Left lung (tissue), 4 donors: ENCODE measurements at regions not wholly inside any gene's neighbourhood (a gene's known extent, or its start where the extent isn't known, plus 50 kb on each side); places are given as distances from the start of the nearest gene placed in this dataset.

ENCODE experiments used
- ATAC-seq: fragments of 200-7000 bp; cut with Tn5 transposase; one replicate; pipeline ENCODE4 v1.9.1; 2020; ENCODE audit warnings: moderate library complexity
- DNase-seq, 4 donors: peaks; one replicate each; pipeline ENCODE4 v3.0.0-alpha.2; 2013 to 2020
- H3K27ac ChIP-seq, 2 donors: fragments of 200-600 bp; sonication (generic) in 1 of 2; one replicate each; pipeline versions ENCODE4 v1.5.0 to v1.8.0; 2020 to 2021
- H3K27me3 ChIP-seq, 2 donors: fragments of 200-600 bp; sonication (generic) in 1 of 2; one replicate each; pipeline versions ENCODE4 v1.5.0 to v1.8.0; 2020 to 2021
- H3K36me3 ChIP-seq, 2 donors: fragments of 200-600 bp; sonication (generic) in 1 of 2; one replicate each; pipeline versions ENCODE4 v1.5.0 to v1.8.0; 2020 to 2021
- H3K4me1 ChIP-seq, 2 donors: fragments of 200-600 bp; one replicate each; pipeline ENCODE4 v1.8.0; 2021
- H3K4me3 ChIP-seq, 2 donors: fragments of 200-600 bp; sonication (generic) in 1 of 2; one replicate each; pipeline versions ENCODE4 v1.5.0 to v1.8.0; 2020 to 2021; ENCODE audit warnings: mild to moderate bottlenecking in 1 of 2
- H3K9me3 ChIP-seq, 2 donors: fragments of 200-600 bp; sonication (generic) in 1 of 2; one replicate each; pipeline versions ENCODE4 v1.5.0 to v1.8.0; 2020 to 2021
- intact Hi-C, 2 donors: fragments of 100-400 bp; cut with DNase I; formaldehyde crosslinking; loops; one replicate each; pipeline versions ENCODE4 v1.11.2 to v1.14.2; 2022
- TF ChIP-seq, protein P1 (sequence below), 2 donors: fragments of 200-600 bp; sonication (generic) in 1 of 2; IDR thresholded peaks; one replicate each; pipeline versions ENCODE4 v1.5.0 to v1.8.0; 2021; ENCODE audit warnings: antibody characterized with exemption in 2 of 2
- donor health status: DM: no; HTN: yes; CAD: no.
- donor health status: DM: no; HTN: no; CAD: no.

- Histone ChIP-seq H3K27me3 (no peaks in the 10 kb centered on the region), H3K36me3 (no peaks in the 10 kb centered on the region), H3K4me3 (no peak overlapping the region), H3K4me1 (no peaks in the 10 kb centered on the region), H3K9me3 (no peaks in the 10 kb centered on the region), H3K27ac (no peak overlapping the region)
- TF ChIP-seq, protein P1, sequence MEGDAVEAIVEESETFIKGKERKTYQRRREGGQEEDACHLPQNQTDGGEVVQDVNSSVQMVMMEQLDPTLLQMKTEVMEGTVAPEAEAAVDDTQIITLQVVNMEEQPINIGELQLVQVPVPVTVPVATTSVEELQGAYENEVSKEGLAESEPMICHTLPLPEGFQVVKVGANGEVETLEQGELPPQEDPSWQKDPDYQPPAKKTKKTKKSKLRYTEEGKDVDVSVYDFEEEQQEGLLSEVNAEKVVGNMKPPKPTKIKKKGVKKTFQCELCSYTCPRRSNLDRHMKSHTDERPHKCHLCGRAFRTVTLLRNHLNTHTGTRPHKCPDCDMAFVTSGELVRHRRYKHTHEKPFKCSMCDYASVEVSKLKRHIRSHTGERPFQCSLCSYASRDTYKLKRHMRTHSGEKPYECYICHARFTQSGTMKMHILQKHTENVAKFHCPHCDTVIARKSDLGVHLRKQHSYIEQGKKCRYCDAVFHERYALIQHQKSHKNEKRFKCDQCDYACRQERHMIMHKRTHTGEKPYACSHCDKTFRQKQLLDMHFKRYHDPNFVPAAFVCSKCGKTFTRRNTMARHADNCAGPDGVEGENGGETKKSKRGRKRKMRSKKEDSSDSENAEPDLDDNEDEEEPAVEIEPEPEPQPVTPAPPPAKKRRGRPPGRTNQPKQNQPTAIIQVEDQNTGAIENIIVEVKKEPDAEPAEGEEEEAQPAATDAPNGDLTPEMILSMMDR (IDR thresholded peaks at IDR 0.05), result no peak
- no peak for ATAC-seq
- DNase-seq, result no peak
- intact Hi-C loops, result no loop called here
These were observed 512.6 kb downstream of the KLF5 start for GRCh38 chr13:73571376-73571775.

GRCh38 chr13:73556902-73557301 lies 498.1 kb downstream of the KLF5 start:
- intact Hi-C loops, result no loop called here
- H3K4me3 ChIP-seq, result no peak overlapping the region
- H3K27ac ChIP-seq, result no peak overlapping the region
- H3K36me3 ChIP-seq, result no peaks in the 10 kb centered on the region
- H3K9me3 ChIP-seq, result no peaks in the 10 kb centered on the region
- H3K4me1 ChIP-seq, result no peaks in the 10 kb centered on the region
- TF ChIP-seq, protein P1 (IDR thresholded peaks at IDR 0.05), result no peak
- no peaks in the 10 kb centered on the region for H3K27me3 ChIP-seq
- DNase-seq (no peak), ATAC-seq (no peak)

DNA sequence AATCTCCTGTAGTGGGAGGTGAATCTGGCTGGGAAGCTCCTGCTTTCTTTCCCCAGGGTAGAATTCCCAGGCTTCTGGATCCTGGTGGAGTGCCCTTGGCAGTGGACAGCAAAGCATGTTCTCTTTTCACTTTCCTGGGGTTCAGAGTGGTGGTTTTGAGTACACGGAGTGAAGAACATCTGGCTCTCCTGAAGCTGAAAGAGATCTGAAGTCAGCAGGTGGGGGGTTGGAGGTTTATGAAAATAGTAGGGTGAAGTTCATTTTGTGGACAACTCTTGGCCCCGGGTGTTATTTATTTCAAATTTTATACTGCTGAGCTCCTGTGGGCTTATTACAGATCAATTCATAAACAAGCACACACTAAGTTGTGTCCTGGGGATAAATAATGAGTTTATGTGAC lies 497.3 kb downstream of the KLF5 start:
- H3K4me1 ChIP-seq, result no peaks in the 10 kb centered on the region
- TF ChIP-seq, protein P1 (IDR thresholded peaks at IDR 0.05), result no peak
- H3K36me3 ChIP-seq, result no peaks in the 10 kb centered on the region
- H3K27ac ChIP-seq, result no peak overlapping the region
- DNase-seq (no peak), ATAC-seq (no peak)
- no peak overlapping the region for H3K4me3 ChIP-seq
- intact Hi-C loops, result no loop called here
- no peaks in the 10 kb centered on the region for H3K9me3 ChIP-seq
- H3K27me3 ChIP-seq, result no peaks in the 10 kb centered on the region

GRCh38 chr13:73551736-73552135 lies 492.9 kb downstream of the KLF5 start:
- Histone ChIP-seq H3K4me3 (no peak overlapping the region), H3K36me3 (no peaks in the 10 kb centered on the region), H3K27me3 (no peaks in the 10 kb centered on the region), H3K9me3 (no peaks in the 10 kb centered on the region), H3K27ac (no peak overlapping the region), H3K4me1 (no peaks in the 10 kb centered on the region)
- TF ChIP-seq, protein P1 (IDR thresholded peaks at IDR 0.05), result no peak
- DNase-seq (no peak), ATAC-seq (no peak)
- intact Hi-C loops, result no loop called here

DNA sequence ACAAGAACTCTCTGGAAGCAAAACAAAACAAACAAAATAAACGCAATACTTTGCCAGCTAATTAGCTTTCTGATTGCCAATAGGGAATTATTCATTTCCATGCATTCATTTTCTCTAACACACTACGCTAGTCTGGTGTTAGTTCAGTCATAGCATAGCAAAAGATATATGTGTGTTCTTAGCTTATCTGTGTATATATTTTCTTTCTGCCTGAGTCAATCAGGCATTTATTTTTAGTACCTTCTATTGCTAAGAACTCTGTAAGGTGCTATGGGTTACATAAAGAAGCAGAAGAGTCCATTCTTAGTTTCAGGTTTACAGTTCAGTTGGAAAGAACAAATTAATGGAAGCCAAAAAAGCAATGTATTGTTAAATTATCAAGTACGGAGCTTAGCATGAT lies 490.9 kb downstream of the KLF5 start:
- H3K27ac ChIP-seq, result no peak overlapping the region
- H3K27me3 ChIP-seq, result no peaks in the 10 kb centered on the region
- H3K9me3 ChIP-seq, result no peaks in the 10 kb centered on the region
- H3K36me3 ChIP-seq, result no peaks in the 10 kb centered on the region
- DNase-seq, result no peak
- H3K4me3 ChIP-seq, result no peak overlapping the region
- no peak for ATAC-seq
- TF ChIP-seq, protein P1 (IDR thresholded peaks at IDR 0.05), result no peak
- intact Hi-C loops, result no loop called here
- H3K4me1 ChIP-seq, result no peaks in the 10 kb centered on the region
